GM12878 (cell line): ENCODE measurements at regions not wholly inside any gene's neighbourhood (a gene's known extent, or its start where the extent isn't known, plus 50 kb on each side); places are given as distances from the start of the nearest gene placed in this dataset.

Experiments
- E2F4 ChIP-seq: IDR thresholded peaks from 2 replicates; pipeline ENCODE4 v1.6.1; 2012; ENCODE audit warnings: low read depth, low read length, improper control_type of control experiment
- PKNOX1 ChIP-seq: fragments of 450-650 bp; IDR thresholded peaks from 2 replicates; pipeline ENCODE4 v1.6.1; 2016; ENCODE audit warnings: mild to moderate bottlenecking
- POLR2AphosphoS5 ChIP-seq: IDR thresholded peaks from 2 replicates; pipeline ENCODE4 v1.6.1; 2011; ENCODE audit warnings: mild to moderate bottlenecking, low read length, inconsistent platforms
- USF1 ChIP-seq: IDR thresholded peaks from 2 replicates; pipeline ENCODE4 v1.6.1; 2011; ENCODE audit warnings: borderline replicate concordance, low read depth, mild to moderate bottlenecking, moderate library complexity, mixed read lengths, low read length; ENCODE audit not compliant: insufficient read depth; ENCODE audit errors: extremely low read length

- TF ChIP-seq E2F4 (no peak), USF1 (no peak), POLR2AphosphoS5 (no peak), PKNOX1 (no peak)
Observed at GRCh38 chr15:39506146-39506545, 74.7 kb upstream of the THBS1 start.
